Mesendoderm (in vitro differentiated cells): ENCODE measurements at regions not wholly inside any gene's neighbourhood (a gene's known extent, or its start where the extent isn't known, plus 50 kb on each side); places are given as distances from the start of the nearest gene placed in this dataset.

ENCODE experiments used
- DNase-seq: peaks from one replicate; pipeline ENCODE4 v3.0.0; 2013
- H2AK5ac ChIP-seq: 2 replicates; pipeline ENCODE4 v1.6.1; 2013; ENCODE audit warnings: low read length, inconsistent platforms
- H2BK120ac ChIP-seq: 2 replicates; pipeline ENCODE4 v1.6.1; 2013; ENCODE audit warnings: low read depth, mild to moderate bottlenecking, low read length, moderate library complexity, mixed read lengths
- H2BK15ac ChIP-seq: replicated peaks from 2 replicates; pipeline ENCODE4 v1.6.1; 2013; ENCODE audit warnings: low read depth, mild to moderate bottlenecking, moderate library complexity
- H2BK5ac ChIP-seq: 2 replicates; pipeline ENCODE4 v1.6.1; 2013; ENCODE audit warnings: low read length, inconsistent platforms
- H3K18ac ChIP-seq: 2 replicates; pipeline ENCODE4 v1.6.1; 2013; ENCODE audit warnings: mild to moderate bottlenecking, low read length, mixed read lengths
- H3K23ac ChIP-seq: one replicate; pipeline ENCODE4 v1.6.1; 2013; ENCODE audit warnings: low read length
- H3K27ac ChIP-seq: 2 replicates; pipeline ENCODE4 v1.5.1; 2013; ENCODE audit warnings: low read depth, mild to moderate bottlenecking, inconsistent platforms, low read length, moderate library complexity
- H3K27me3 ChIP-seq: 2 replicates; pipeline ENCODE4 v1.6.1; 2013; ENCODE audit warnings: low read length, control low read depth, mild to moderate bottlenecking, inconsistent platforms; ENCODE audit not compliant: insufficient read depth, poor library complexity
- H3K36me3 ChIP-seq: 2 replicates; pipeline ENCODE4 v1.6.1; 2013; ENCODE audit warnings: low read length, inconsistent platforms; ENCODE audit not compliant: control insufficient read depth, insufficient read depth
- H3K4ac ChIP-seq: one replicate; pipeline ENCODE4 v1.6.1; 2013; ENCODE audit warnings: low read depth, mild to moderate bottlenecking, low read length, moderate library complexity
- H3K4me1 ChIP-seq: 2 replicates; pipeline ENCODE4 v1.6.1; 2013; ENCODE audit warnings: low read depth, low read length, inconsistent platforms; ENCODE audit not compliant: control insufficient read depth
- H3K4me2 ChIP-seq: 2 replicates; pipeline ENCODE4 v1.6.1; 2013; ENCODE audit warnings: low read length
- H3K4me3 ChIP-seq: 2 replicates; pipeline ENCODE4 v1.5.1; 2013; ENCODE audit warnings: mild to moderate bottlenecking, low read length
- H3K56ac ChIP-seq: one replicate; pipeline ENCODE4 v1.6.1; 2013; ENCODE audit warnings: low read length
- H3K79me1 ChIP-seq: 2 replicates; pipeline ENCODE4 v1.6.1; 2013; ENCODE audit warnings: low read length, inconsistent platforms
- H3K79me2 ChIP-seq: 2 replicates; pipeline ENCODE4 v1.6.1; 2013; ENCODE audit warnings: mild to moderate bottlenecking, low read length; ENCODE audit not compliant: control insufficient read depth, insufficient read depth
- H3K9ac ChIP-seq: 2 replicates; pipeline ENCODE4 v1.6.1; 2013; ENCODE audit warnings: low read length, inconsistent platforms
- H4K5ac ChIP-seq: one replicate; pipeline ENCODE4 v1.6.1; 2013; ENCODE audit warnings: low read length
- H4K8ac ChIP-seq: one replicate; pipeline ENCODE4 v1.6.1; 2013; ENCODE audit warnings: low read depth, mild to moderate bottlenecking, control low read depth, low read length, moderate library complexity
- WGBS: extraction: QIAGEN DNeasy Blood & Tissue Kit; methylation state at CpG from one replicate; pipeline ENCODE4 v1.1.7; 2013; ENCODE audit warnings: low lambda C conversion rate, missing lambda C conversion rate; ENCODE audit not compliant: insufficient coverage; ENCODE audit errors: extremely low coverage; 5-methylcytosine and 5-hydroxymethylcytosine counted together

DNA sequence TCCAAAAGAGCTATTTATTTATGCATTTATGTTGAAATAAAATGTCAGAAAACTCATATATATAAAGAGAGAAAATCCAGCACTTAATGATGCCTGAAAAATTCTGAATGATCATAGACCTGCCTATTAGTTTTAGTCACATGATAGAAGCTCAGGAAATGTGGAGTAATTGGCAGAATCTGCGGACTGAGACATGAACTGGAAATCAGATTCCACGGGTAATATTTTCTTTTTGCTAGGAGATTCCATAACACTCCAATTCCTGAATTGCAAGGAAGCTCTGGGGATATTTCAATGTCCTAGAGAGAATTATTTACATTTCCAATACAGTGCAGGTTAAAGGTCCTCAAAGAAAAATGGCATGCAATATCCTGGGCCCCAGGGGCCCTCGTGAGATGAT, 778.8 kb downstream of the SEMA5A start:
- Histone ChIP-seq H3K56ac (no peak overlapping the region), H3K79me2 (no peaks in the 10 kb centered on the region), H4K5ac (no peak overlapping the region), H3K9ac (no peak overlapping the region), H3K18ac (no peak overlapping the region), H3K79me1 (no peaks in the 10 kb centered on the region), H3K36me3 (no peaks in the 10 kb centered on the region), H3K4me1 (no peaks in the 10 kb centered on the region), H4K8ac (no peak overlapping the region), H2BK120ac (no peak overlapping the region), H3K27ac (no peak overlapping the region), H3K23ac (no peak overlapping the region), H3K4me3 (no peak overlapping the region), H2AK5ac (no peak overlapping the region), H3K4ac (no peak overlapping the region), H2BK15ac (no peak overlapping the region), H2BK5ac (no peak overlapping the region), H3K27me3 (no peaks in the 10 kb centered on the region), H3K4me2 (no peak overlapping the region)
- no CpG with 5 or more reads among the region's 3 CpGs for WGBS
- no peak for DNase-seq

GRCh38 chr5:8767746-8768145, 778.1 kb downstream of the SEMA5A start:
- DNase-seq = no peak
- no peaks in the 10 kb centered on the region for H3K79me1 ChIP-seq
- no peaks in the 10 kb centered on the region for H3K36me3 ChIP-seq
- no peak overlapping the region for H2BK120ac ChIP-seq
- H4K5ac ChIP-seq = no peak overlapping the region
- no peak overlapping the region for H3K27ac ChIP-seq
- H2BK15ac ChIP-seq = no peak overlapping the region
- no peak overlapping the region for H4K8ac ChIP-seq
- no peak overlapping the region for H3K4ac ChIP-seq
- no peaks in the 10 kb centered on the region for H3K27me3 ChIP-seq
- H2AK5ac ChIP-seq = no peak overlapping the region
- H3K79me2 ChIP-seq = no peaks in the 10 kb centered on the region
- H3K23ac ChIP-seq = no peak overlapping the region
- H3K4me1 ChIP-seq = no peaks in the 10 kb centered on the region
- H3K9ac ChIP-seq = no peak overlapping the region
- H3K56ac ChIP-seq = no peak overlapping the region
- H3K18ac ChIP-seq = no peak overlapping the region
- no peak overlapping the region for H2BK5ac ChIP-seq
- WGBS = no CpG with 5 or more reads among the region's 3 CpGs
- H3K4me2 ChIP-seq = no peak overlapping the region
- no peak overlapping the region for H3K4me3 ChIP-seq

DNA sequence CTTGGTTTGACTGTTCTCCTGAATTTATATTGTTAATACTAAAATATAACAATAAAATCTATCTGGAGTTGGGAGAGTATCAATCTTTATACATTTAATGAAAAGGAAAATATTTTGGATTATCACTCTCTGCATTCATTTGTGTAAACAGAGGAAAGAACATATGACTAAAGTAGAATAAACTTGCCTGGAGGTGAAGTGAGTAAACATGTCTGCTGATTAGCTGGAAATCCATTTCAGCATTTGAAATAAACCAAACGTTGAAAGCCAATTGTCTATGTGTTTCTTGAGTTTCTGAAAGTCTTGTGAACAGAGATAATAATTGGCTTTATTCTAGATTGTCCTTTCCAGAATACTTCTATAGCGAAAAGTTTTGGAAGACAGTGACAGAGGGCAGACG, 776.2 kb downstream of the SEMA5A start:
- no peak overlapping the region for H2BK15ac ChIP-seq
- H4K8ac ChIP-seq = no peak overlapping the region
- H4K5ac ChIP-seq = no peak overlapping the region
- WGBS = no CpG with 5 or more reads among the region's 3 CpGs
- DNase-seq = no peak
- H3K79me1 ChIP-seq = no peaks in the 10 kb centered on the region
- H3K23ac ChIP-seq = no peak overlapping the region
- no peak overlapping the region for H3K56ac ChIP-seq
- H3K27ac ChIP-seq = no peak overlapping the region
- no peak overlapping the region for H3K4me2 ChIP-seq
- no peak overlapping the region for H2BK5ac ChIP-seq
- no peaks in the 10 kb centered on the region for H3K36me3 ChIP-seq
- H2AK5ac ChIP-seq = no peak overlapping the region
- no peak overlapping the region for H3K4ac ChIP-seq
- H2BK120ac ChIP-seq = no peak overlapping the region
- H3K27me3 ChIP-seq = no peaks in the 10 kb centered on the region
- no peak overlapping the region for H3K4me3 ChIP-seq
- H3K18ac ChIP-seq = no peak overlapping the region
- no peaks in the 10 kb centered on the region for H3K4me1 ChIP-seq
- no peak overlapping the region for H3K9ac ChIP-seq
- no peaks in the 10 kb centered on the region for H3K79me2 ChIP-seq

- H4K8ac ChIP-seq = no peak overlapping the region
- H3K4ac ChIP-seq = no peak overlapping the region
- no peak overlapping the region for H3K4me3 ChIP-seq
- H3K36me3 ChIP-seq = no peaks in the 10 kb centered on the region
- H3K27ac ChIP-seq = no peak overlapping the region
- H2AK5ac ChIP-seq = no peak overlapping the region
- H3K4me1 ChIP-seq = no peaks in the 10 kb centered on the region
- no peak overlapping the region for H2BK5ac ChIP-seq
- H2BK120ac ChIP-seq = no peak overlapping the region
- no peak overlapping the region for H3K56ac ChIP-seq
- no peak overlapping the region for H3K23ac ChIP-seq
- no peak for DNase-seq
- H3K18ac ChIP-seq = no peak overlapping the region
- H3K27me3 ChIP-seq = no peaks in the 10 kb centered on the region
- no peaks in the 10 kb centered on the region for H3K79me1 ChIP-seq
- WGBS = no CpG with 5 or more reads among the region's 3 CpGs
- H3K4me2 ChIP-seq = no peak overlapping the region
- H3K79me2 ChIP-seq = no peaks in the 10 kb centered on the region
- no peak overlapping the region for H2BK15ac ChIP-seq
- H4K5ac ChIP-seq = no peak overlapping the region
- H3K9ac ChIP-seq = no peak overlapping the region
These were observed 775.4 kb downstream of the SEMA5A start for GRCh38 chr5:8770431-8770830.

DNA sequence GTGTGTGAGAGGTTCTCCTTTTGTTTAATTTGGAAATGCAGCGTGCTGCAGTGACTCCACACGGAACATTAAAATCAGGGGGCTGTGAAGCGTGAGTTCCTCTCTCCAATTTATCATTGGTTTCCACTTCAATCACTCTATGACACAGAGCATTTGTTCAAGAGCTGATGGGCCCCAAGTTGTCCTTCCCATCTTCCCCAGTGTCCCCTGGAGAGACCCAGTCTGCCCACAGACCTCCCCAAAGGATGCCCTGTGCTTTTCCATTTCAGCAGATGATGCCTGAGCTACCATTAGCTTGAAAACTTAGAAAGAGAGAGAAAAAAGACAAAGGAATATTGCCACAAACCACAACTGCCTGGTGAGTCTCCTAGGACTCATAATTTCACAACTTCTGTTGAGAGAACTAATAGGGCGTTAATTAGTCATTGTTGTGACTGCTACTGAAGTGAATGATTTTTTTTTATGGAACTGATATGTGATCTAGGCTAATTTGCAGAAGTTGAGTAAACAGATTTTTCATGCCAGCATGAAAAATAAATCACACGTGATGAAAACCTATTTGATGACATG, 772.7 kb downstream of the SEMA5A start:
- H3K36me3 ChIP-seq = no peaks in the 10 kb centered on the region
- H2BK5ac ChIP-seq = no peak overlapping the region
- H2BK15ac ChIP-seq = no peak overlapping the region
- H3K4me1 ChIP-seq = no peaks in the 10 kb centered on the region
- no peak overlapping the region for H3K4me3 ChIP-seq
- no peak overlapping the region for H3K23ac ChIP-seq
- no peak overlapping the region for H3K9ac ChIP-seq
- no peak overlapping the region for H3K4me2 ChIP-seq
- no peaks in the 10 kb centered on the region for H3K27me3 ChIP-seq
- WGBS = no CpG with 5 or more reads among the region's 5 CpGs
- no peak for DNase-seq
- H3K4ac ChIP-seq = no peak overlapping the region
- H3K79me1 ChIP-seq = no peaks in the 10 kb centered on the region
- H2BK120ac ChIP-seq = no peak overlapping the region
- no peak overlapping the region for H3K27ac ChIP-seq
- no peak overlapping the region for H2AK5ac ChIP-seq
- H3K79me2 ChIP-seq = no peaks in the 10 kb centered on the region
- H4K5ac ChIP-seq = no peak overlapping the region
- H4K8ac ChIP-seq = no peak overlapping the region
- H3K18ac ChIP-seq = no peak overlapping the region
- no peak overlapping the region for H3K56ac ChIP-seq

DNA sequence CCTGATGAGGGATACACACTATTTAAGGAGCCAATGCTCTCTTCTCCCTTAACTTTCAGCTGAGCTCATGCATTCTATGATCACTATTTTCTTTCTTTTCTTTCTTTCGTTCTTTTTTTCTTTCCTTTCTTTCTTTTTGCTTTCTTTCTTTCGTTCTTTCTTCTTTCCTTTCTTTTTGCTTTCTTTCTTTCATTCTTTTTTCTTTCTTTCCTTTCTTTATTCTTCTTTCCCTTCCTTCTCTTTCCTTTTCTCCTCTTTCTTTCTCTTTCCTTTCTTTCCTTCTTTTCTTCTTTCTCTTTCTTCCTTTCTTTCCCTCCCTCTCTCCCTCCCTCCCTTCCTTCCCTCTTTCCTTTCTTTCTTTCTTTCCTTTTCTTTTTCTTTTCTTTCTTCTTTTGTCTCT, 761.2 kb downstream of the SEMA5A start:
- Histone ChIP-seq H3K9ac (no peak overlapping the region), H3K23ac (no peak overlapping the region), H2BK15ac (no peak overlapping the region), H3K4me1 (no peaks in the 10 kb centered on the region), H3K36me3 (no peaks in the 10 kb centered on the region), H3K79me2 (no peaks in the 10 kb centered on the region), H3K27me3 (no peaks in the 10 kb centered on the region), H3K4me2 (no peak overlapping the region), H3K56ac (no peak overlapping the region), H2BK5ac (no peak overlapping the region), H3K4ac (no peak overlapping the region), H3K79me1 (no peaks in the 10 kb centered on the region), H2AK5ac (no peak overlapping the region), H3K18ac (no peak overlapping the region), H3K27ac (no peak overlapping the region), H4K5ac (no peak overlapping the region), H4K8ac (no peak overlapping the region), H3K4me3 (no peak overlapping the region), H2BK120ac (no peak overlapping the region)
- DNase-seq = no peak
- whole genome bisulfite sequencing = no CpG with 5 or more reads among the region's 2 CpGs
